HUES48 (cell line): ENCODE measurements at regions not wholly inside any gene's neighbourhood (a gene's known extent, or its start where the extent isn't known, plus 50 kb on each side); places are given as distances from the start of the nearest gene placed in this dataset.

Source experiments
- H3K27ac ChIP-seq: one replicate; pipeline ENCODE4 v1.7.0; 2013; ENCODE audit warnings: low read depth, low read length, inconsistent platforms
- H3K27me3 ChIP-seq: 2 replicates; pipeline ENCODE4 v1.6.1; 2013; ENCODE audit warnings: mild to moderate bottlenecking, low read length; ENCODE audit not compliant: control insufficient read depth, insufficient read depth
- H3K36me3 ChIP-seq: 2 replicates; pipeline ENCODE4 v1.6.1; 2013; ENCODE audit warnings: low read length; ENCODE audit not compliant: control insufficient read depth, insufficient read depth
- H3K4me1 ChIP-seq: 2 replicates; pipeline ENCODE4 v1.6.1; 2013; ENCODE audit warnings: mild to moderate bottlenecking, low read length; ENCODE audit not compliant: control insufficient read depth, insufficient read depth
- H3K4me3 ChIP-seq: 2 replicates; pipeline ENCODE4 v1.5.1; 2013; ENCODE audit warnings: mild to moderate bottlenecking, low read depth, low read length
- H3K9ac ChIP-seq: 2 replicates; pipeline ENCODE4 v1.6.1; 2013; ENCODE audit warnings: mild to moderate bottlenecking, low read depth, low read length, moderate library complexity
- H3K9me3 ChIP-seq: 2 replicates; pipeline ENCODE4 v1.6.1; 2013; ENCODE audit warnings: low read length; ENCODE audit not compliant: control insufficient read depth, insufficient read depth

DNA sequence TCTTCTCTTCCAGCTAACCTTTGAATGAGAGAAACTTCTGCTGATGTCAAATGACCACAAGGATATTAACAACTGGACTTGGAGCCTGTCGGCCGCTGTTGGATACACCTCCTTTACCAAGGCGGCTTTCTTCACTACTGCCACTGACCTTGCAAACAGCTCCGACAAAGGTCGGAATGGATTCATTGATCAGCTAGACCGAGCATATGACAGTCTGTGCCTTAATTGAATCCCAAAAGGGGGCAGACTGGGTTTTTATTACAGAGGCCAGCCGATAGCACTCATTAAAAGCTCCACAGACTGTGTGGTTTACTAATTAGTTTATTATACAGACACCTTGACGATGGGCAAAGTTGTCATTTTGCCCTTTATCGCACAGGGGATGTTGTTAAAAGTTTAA lies 394.5 kb downstream of the RERGL start:
- no peaks in the 10 kb centered on the region for H3K9me3 ChIP-seq
- no peak overlapping the region for H3K4me3 ChIP-seq
- no peak overlapping the region for H3K9ac ChIP-seq

DNA sequence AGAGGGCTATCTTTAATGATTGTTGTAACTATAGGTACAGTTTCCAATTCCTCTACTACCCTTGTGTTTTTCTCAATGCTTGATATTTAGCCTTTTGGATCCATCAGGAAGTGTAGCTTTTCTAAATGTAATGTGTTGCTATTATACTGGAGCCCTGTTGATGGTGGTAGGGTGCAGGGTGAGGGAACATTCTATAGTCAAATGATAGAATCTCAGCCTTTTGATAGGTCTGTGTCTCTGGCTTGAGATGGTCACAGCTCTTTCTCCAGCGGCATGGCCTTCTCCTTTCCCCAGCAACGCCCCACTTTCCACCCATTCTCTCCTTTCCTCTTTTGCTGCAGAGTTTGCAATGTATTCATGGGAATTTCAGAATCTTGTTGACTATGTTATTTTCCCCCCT lies 398.6 kb downstream of the RERGL start:
- H3K9ac ChIP-seq = no peak overlapping the region
- no peak overlapping the region for H3K27ac ChIP-seq
- H3K36me3 ChIP-seq = no peaks in the 10 kb centered on the region
- no peak overlapping the region for H3K4me3 ChIP-seq
- H3K4me1 ChIP-seq = peaks cover 7% of the 10 kb centered on the region; the same call in 1 of the 2 replicates
- H3K27me3 ChIP-seq = no peaks in the 10 kb centered on the region
- H3K9me3 ChIP-seq = no peaks in the 10 kb centered on the region

More for the DNA sequence above, 394.5 kb downstream of the RERGL start:
- Histone ChIP-seq H3K4me1 (peaks cover 7% of the 10 kb centered on the region; the same call in 1 of the 2 replicates), H3K27me3 (no peaks in the 10 kb centered on the region), H3K36me3 (no peaks in the 10 kb centered on the region), H3K27ac (no peak overlapping the region)

DNA sequence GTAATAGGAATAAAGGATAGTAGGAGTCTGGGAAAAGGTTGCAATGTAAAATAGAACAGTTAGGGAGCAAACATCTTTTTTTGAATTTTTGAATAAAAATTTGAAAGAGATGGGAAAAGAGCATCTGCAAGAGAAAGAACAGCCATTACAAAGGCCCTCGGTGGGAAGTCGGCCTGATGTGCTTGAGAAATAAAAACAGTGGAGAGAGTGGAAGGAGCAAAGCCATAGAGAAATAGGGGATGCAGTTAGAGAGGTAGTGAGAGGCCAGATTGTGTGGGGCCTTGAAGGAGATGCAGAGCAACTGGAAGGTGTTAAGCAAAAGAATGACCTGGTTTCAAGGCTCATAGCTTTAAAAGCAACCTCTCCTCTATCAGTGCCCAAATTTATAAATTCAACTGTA lies 409.8 kb downstream of the RERGL start:
- H3K9me3 ChIP-seq = no peaks in the 10 kb centered on the region
- no peaks in the 10 kb centered on the region for H3K36me3 ChIP-seq
- H3K9ac ChIP-seq = no peak overlapping the region
- H3K27me3 ChIP-seq = peaks cover 26% of the 10 kb centered on the region
- no peak overlapping the region for H3K4me3 ChIP-seq
- H3K4me1 ChIP-seq = peaks cover 21% of the 10 kb centered on the region
- H3K27ac ChIP-seq = no peak overlapping the region

DNA sequence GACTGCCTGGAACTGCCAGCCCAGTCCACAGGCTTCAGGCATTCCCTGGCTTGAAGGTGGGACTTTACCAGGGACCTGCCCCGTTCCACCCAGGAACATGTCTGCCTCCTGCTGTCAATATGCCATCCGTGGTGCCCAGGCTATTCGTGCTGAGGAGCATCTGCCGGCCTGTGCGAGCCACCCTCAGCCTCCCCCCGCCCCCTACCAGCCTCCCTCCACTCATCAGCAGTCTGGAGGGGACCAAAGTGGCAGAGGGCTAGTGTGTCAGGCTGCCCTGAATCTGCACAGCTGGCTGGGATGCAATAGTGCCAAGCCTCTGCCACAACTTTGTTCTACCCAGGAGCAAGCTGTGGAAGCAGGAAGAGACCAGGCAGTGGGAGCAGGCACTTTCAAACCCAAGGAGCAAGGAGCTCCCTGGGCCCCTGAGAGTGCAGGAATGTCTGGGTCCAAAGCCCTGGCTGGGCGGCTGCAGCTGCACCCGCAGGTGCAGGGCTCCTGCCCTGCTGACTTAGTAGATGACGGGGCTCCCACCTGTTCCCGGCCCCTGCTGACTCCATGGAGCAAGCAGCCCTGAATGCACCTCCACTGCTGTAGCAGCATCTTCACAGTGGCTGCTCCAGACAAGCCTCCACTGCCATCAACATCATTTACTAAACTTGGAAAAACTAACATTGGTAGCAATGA lies 423.2 kb downstream of the RERGL start:
- H3K9me3 ChIP-seq = no peaks in the 10 kb centered on the region
- no peaks in the 10 kb centered on the region for H3K27me3 ChIP-seq
- H3K27ac ChIP-seq = no peak overlapping the region
- H3K4me1 ChIP-seq = peaks cover 2% of the 10 kb centered on the region; the same call in 1 of the 2 replicates
- no peak overlapping the region for H3K4me3 ChIP-seq
- no peak overlapping the region for H3K9ac ChIP-seq
- no peaks in the 10 kb centered on the region for H3K36me3 ChIP-seq

DNA sequence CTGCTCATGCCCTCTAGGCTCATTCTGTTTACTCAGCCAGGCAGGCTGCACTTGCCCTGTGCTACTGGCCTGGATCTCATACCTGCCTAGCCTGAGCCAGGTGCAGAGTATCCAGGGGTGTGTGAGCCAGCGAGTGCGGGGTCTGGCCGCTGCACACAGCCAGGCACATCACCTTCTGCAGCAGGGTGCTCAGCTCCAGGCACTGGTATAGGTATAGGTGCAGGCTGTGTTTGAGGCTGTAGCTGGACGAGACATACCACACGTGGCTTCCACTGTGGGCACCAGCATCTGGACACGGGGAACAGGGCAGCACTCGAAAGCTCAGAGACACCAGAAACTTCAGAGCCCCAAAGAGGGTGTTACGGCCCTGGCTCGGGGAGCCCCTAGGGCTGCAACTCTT lies 424.2 kb downstream of the RERGL start:
- no peak overlapping the region for H3K4me3 ChIP-seq
- peaks cover 9% of the 10 kb centered on the region for H3K4me1 ChIP-seq
- no peaks in the 10 kb centered on the region for H3K27me3 ChIP-seq
- no peak overlapping the region for H3K9ac ChIP-seq
- no peak overlapping the region for H3K27ac ChIP-seq
- H3K36me3 ChIP-seq = no peaks in the 10 kb centered on the region
- H3K9me3 ChIP-seq = no peaks in the 10 kb centered on the region

DNA sequence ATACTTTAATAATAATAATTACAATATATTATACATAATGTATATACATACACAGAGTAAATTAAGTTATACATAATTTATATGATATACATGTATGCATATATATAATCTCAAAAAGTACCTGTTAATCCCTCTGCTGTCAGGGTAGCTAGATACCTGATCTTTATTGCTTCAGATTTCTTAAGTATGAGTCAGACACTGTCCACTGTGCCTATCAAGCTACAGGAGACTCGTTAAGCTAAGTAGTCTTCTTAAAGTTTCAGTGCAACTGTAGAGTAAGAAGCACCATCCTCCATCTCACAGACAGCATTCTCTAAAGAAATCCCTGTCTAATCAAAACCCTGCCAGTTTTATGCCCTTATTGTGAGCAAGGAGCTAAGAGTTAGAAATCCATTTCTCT lies 428.7 kb downstream of the RERGL start:
- Histone ChIP-seq H3K27ac (no peak overlapping the region), H3K4me1 (peaks cover 9% of the 10 kb centered on the region), H3K9me3 (no peaks in the 10 kb centered on the region), H3K9ac (no peak overlapping the region), H3K4me3 (no peak overlapping the region), H3K36me3 (no peaks in the 10 kb centered on the region), H3K27me3 (no peaks in the 10 kb centered on the region)

DNA sequence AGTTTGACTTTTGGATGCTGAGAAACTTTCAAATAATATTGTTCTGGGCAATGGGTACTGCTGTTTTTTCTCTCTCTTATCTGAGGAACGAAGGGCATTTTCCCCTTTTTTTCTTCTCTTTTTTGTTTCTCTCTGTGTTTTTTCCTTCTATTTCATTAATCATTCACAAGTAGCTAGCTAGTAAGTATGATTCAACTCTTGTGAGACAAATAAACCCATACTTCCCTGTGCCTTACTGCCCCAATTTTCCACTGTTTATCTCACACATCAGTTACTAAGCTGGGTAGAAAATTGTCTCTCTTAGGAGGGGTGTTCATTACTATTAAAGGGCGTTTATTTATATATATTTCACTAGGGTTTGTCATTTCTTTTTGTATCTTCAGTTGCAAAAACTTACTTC lies 437.6 kb downstream of the RERGL start:
- Histone ChIP-seq H3K36me3 (no peaks in the 10 kb centered on the region), H3K9ac (no peak overlapping the region), H3K9me3 (no peaks in the 10 kb centered on the region), H3K4me1 (no peaks in the 10 kb centered on the region), H3K27me3 (no peaks in the 10 kb centered on the region), H3K27ac (no peak overlapping the region), H3K4me3 (no peak overlapping the region)

DNA sequence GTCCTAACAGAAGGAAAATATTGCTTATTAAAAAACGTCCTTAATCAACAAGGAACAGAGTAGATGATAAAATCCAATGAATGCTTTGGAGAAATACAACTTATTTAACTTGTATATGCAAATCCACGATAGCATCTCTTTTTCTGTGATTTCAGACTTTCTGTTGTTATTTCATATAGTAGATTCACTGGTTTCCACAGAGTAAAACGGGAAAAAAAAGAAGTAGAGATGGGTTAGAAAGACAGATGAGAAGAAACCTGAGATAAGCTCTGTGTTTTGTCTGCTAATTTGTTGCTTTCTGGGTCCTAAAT lies 447.7 kb downstream of the RERGL start:
- no peaks in the 10 kb centered on the region for H3K9me3 ChIP-seq
- H3K27ac ChIP-seq = no peak overlapping the region
- no peaks in the 10 kb centered on the region for H3K4me1 ChIP-seq
- H3K27me3 ChIP-seq = no peaks in the 10 kb centered on the region
- no peak overlapping the region for H3K4me3 ChIP-seq
- no peak overlapping the region for H3K9ac ChIP-seq
- no peaks in the 10 kb centered on the region for H3K36me3 ChIP-seq

DNA sequence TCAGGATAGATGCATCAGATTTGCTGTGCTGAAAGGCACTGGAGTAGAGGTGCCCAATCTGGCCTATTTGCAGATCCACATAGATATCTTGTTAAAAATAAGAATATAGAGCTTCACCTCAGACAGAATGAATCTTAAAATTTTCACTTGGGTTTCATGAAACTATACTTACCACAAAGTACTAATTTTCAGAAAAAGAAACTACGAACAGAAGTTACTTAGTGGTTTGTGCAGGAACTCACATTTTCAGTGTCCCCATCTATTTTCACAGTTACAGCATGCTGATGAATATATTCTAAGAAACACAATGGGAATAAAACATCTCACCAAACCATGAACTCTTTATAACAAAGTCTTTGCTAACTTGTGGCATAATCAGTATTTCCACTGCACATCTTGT lies 449.4 kb downstream of the RERGL start:
- no peak overlapping the region for H3K9ac ChIP-seq
- no peaks in the 10 kb centered on the region for H3K9me3 ChIP-seq
- no peaks in the 10 kb centered on the region for H3K4me1 ChIP-seq
- no peak overlapping the region for H3K4me3 ChIP-seq
- H3K27ac ChIP-seq = no peak overlapping the region
- H3K27me3 ChIP-seq = no peaks in the 10 kb centered on the region
- H3K36me3 ChIP-seq = no peaks in the 10 kb centered on the region

DNA sequence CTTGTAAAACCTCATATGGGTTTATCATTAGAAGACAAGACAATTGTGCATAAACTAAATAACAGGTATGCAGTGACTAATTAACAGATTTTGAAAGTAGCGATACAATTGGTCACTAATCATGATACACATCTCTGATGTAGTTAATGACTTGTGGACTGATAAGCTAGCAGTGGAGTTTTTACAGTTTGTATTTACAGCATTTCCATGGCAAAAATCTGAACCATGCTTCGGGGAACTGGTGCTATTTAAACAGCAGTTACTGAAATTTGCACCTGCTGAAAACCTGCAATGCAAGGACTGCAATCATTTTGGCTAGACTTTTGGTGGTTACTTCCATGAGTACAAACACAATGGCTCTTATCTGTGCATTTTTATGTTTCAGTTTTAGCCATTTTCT lies 471.2 kb downstream of the RERGL start:
- Histone ChIP-seq H3K9ac (no peak overlapping the region), H3K9me3 (peaks cover 5% of the 10 kb centered on the region; the same call in 1 of the 2 replicates)

DNA sequence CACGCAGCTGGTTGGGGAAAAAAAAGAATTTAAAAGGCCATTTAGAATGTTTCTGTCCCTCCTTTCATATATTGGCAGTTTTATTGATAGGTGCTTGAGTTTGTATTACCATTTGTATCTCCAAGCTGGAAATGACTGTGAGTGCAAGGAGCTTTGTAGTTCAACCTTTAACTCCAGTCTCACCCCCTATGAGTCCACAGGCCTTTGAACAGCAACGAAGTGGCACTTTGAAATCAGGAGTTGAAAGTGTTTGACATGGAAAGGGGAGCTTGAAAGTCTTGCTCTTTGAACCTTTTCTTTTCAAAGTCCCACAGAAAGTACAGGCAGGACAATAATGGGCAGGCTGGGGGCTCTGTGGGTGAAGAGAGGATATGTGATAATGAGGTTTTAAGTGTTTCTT lies 480.3 kb downstream of the RERGL start:
- no peak overlapping the region for H3K27ac ChIP-seq
- H3K27me3 ChIP-seq = no peaks in the 10 kb centered on the region
- H3K9me3 ChIP-seq = no peaks in the 10 kb centered on the region
- H3K36me3 ChIP-seq = no peaks in the 10 kb centered on the region
- no peak overlapping the region for H3K4me3 ChIP-seq
- peaks cover 6% of the 10 kb centered on the region; the same call in 1 of the 2 replicates for H3K4me1 ChIP-seq
- no peak overlapping the region for H3K9ac ChIP-seq

More for the DNA sequence above, 471.2 kb downstream of the RERGL start:
- no peak overlapping the region for H3K4me3 ChIP-seq
- no peaks in the 10 kb centered on the region for H3K27me3 ChIP-seq
- H3K27ac ChIP-seq = no peak overlapping the region
- no peaks in the 10 kb centered on the region for H3K4me1 ChIP-seq
- no peaks in the 10 kb centered on the region for H3K36me3 ChIP-seq
